ENCODE measurements at regions not wholly inside any gene's neighbourhood (a gene's known extent, or its start where the extent isn't known, plus 50 kb on each side); places are given as distances from the start of the nearest gene placed in this dataset.

GRCh38 chr13:26487781-26488180 is 69.7 kb upstream of the WASF3 start:
- TF ChIP-seq, protein P1, sequence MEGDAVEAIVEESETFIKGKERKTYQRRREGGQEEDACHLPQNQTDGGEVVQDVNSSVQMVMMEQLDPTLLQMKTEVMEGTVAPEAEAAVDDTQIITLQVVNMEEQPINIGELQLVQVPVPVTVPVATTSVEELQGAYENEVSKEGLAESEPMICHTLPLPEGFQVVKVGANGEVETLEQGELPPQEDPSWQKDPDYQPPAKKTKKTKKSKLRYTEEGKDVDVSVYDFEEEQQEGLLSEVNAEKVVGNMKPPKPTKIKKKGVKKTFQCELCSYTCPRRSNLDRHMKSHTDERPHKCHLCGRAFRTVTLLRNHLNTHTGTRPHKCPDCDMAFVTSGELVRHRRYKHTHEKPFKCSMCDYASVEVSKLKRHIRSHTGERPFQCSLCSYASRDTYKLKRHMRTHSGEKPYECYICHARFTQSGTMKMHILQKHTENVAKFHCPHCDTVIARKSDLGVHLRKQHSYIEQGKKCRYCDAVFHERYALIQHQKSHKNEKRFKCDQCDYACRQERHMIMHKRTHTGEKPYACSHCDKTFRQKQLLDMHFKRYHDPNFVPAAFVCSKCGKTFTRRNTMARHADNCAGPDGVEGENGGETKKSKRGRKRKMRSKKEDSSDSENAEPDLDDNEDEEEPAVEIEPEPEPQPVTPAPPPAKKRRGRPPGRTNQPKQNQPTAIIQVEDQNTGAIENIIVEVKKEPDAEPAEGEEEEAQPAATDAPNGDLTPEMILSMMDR (IDR thresholded peaks at IDR 0.05 in 8 of 11, conservative IDR thresholded peaks at IDR 0.05 in 3 of 11), result no peak
- TF ChIP-seq POLR2A (IDR thresholded peaks at IDR 0.05), result no peak
